ENCODE measurements at regions not wholly inside any gene's neighbourhood (a gene's known extent, or its start where the extent isn't known, plus 50 kb on each side); places are given as distances from the start of the nearest gene placed in this dataset.

- Histone ChIP-seq H3K4me3 (ENCODE audit: low read length in 3 of 3) (no peak overlapping the region), H3K9ac (ENCODE audit: low read length in 3 of 3) (no peak overlapping the region), H3K36me3 (ENCODE audit: control insufficient read depth in 2 of 3, insufficient read depth in 3 of 3, low read length in 3 of 3) (no peaks in the 10 kb centered on the region), H3K4me1 (ENCODE audit: control insufficient read depth in 2 of 3, insufficient read depth in 2 of 3, low read depth in 1 of 3, low read length in 3 of 3) (no peaks in the 10 kb centered on the region), H3K27me3 (ENCODE audit: control insufficient read depth, insufficient read depth, low read length) (no peaks in the 10 kb centered on the region), H3K27ac (ENCODE audit: low read depth in 2 of 2, low read length in 2 of 2) (no peak overlapping the region), H3K9me3 (ENCODE audit: control insufficient read depth in 2 of 3, insufficient read depth in 1 of 3, low read length in 3 of 3) (no peaks in the 10 kb centered on the region)
- DNase-seq = peak in 2 of 5 donors; percentile 2 to 5
- no peak for TF ChIP-seq CTCF (IDR thresholded peaks at IDR 0.05; ENCODE audit: borderline replicate concordance, extremely low read depth, insufficient read depth)
- intact Hi-C loops (cut with DNase I) = no loop called here
- no peak for FAIRE-seq
Measured at GRCh38 chr10:127619546-127620325, 70.6 kb downstream of the NPS start.

- FAIRE-seq (no peak), DNase-seq (no peak)
- H3K4me3 ChIP-seq (ENCODE audit: low read length in 3 of 3) = no peak overlapping the region
Measured at GRCh38 chr10:127635882-127636281, 86.8 kb downstream of the NPS start.

DNA sequence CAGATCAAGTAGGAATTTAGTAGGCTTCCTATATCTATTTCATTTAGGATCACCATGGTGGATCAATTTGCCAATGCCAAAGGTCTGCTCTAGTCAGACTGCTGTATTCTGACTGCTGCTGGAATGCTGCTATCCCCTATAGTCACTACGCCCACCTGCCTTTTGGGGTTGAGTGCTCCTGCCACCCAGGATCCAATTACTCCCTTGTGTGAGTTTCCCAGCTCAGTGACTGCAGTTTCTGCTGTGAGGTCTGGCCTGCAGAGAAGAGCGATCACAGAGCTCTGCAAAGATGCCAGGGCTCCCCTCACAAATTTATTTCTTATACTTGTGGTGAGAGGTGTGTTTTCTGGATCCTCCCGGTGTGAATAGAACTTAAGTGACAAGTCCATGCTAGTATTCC lies 88.1 kb upstream of the FOXI2 start:
- intact Hi-C loops (cut with DNase I) = no loop called here
- Histone ChIP-seq H3K4me3 (ENCODE audit: low read length in 3 of 3) (no peak overlapping the region), H3K4me1 (ENCODE audit: control insufficient read depth in 2 of 3, insufficient read depth in 2 of 3, low read depth in 1 of 3, low read length in 3 of 3) (no peaks in the 10 kb centered on the region), H3K27ac (ENCODE audit: low read depth in 2 of 2, low read length in 2 of 2) (no peak overlapping the region), H3K27me3 (ENCODE audit: control insufficient read depth, insufficient read depth, low read length) (no peaks in the 10 kb centered on the region), H3K9ac (ENCODE audit: low read length in 3 of 3) (no peak overlapping the region), H3K9me3 (ENCODE audit: control insufficient read depth in 2 of 3, insufficient read depth in 1 of 3, low read length in 3 of 3) (no peaks in the 10 kb centered on the region), H3K36me3 (ENCODE audit: control insufficient read depth in 2 of 3, insufficient read depth in 3 of 3, low read length in 3 of 3) (no peaks in the 10 kb centered on the region)
- no peak for TF ChIP-seq CTCF (IDR thresholded peaks at IDR 0.05; ENCODE audit: borderline replicate concordance, extremely low read depth, insufficient read depth)
- DNase-seq = peak in 4 of 5 donors; percentile 51 to 76 (median 70)
- no peak for FAIRE-seq

More at GRCh38 chr10:127635882-127636281, 86.8 kb downstream of the NPS start:
- Histone ChIP-seq H3K27ac (ENCODE audit: low read depth in 2 of 2, low read length in 2 of 2) (no peak overlapping the region), H3K9ac (ENCODE audit: low read length in 3 of 3) (no peak overlapping the region), H3K9me3 (ENCODE audit: control insufficient read depth in 2 of 3, insufficient read depth in 1 of 3, low read length in 3 of 3) (peaks cover 0 to 16% (median 5%) of the 10 kb centered on the region in 3 donors), H3K36me3 (ENCODE audit: control insufficient read depth in 2 of 3, insufficient read depth in 3 of 3, low read length in 3 of 3) (no peaks in the 10 kb centered on the region), H3K27me3 (ENCODE audit: control insufficient read depth, insufficient read depth, low read length) (no peaks in the 10 kb centered on the region), H3K4me1 (ENCODE audit: control insufficient read depth in 2 of 3, insufficient read depth in 2 of 3, low read depth in 1 of 3, low read length in 3 of 3) (no peaks in the 10 kb centered on the region)
- intact Hi-C loops (cut with DNase I) = no loop called here
- no peak for TF ChIP-seq CTCF (IDR thresholded peaks at IDR 0.05; ENCODE audit: borderline replicate concordance, extremely low read depth, insufficient read depth)
